Stimulated activated naive CD4-positive, alpha-beta T cell (primary cell): ENCODE measurements at regions not wholly inside any gene's neighbourhood (a gene's known extent, or its start where the extent isn't known, plus 50 kb on each side); places are given as distances from the start of the nearest gene placed in this dataset.
"Not testable (repeated sequence)": the region's sequence is repeated elsewhere in the genome, so short reads cannot be mapped to it uniquely, and the experiment has no call there.

Experiments
- DNase-seq, 6 experiments: peaks; one replicate each; lab custom pipeline; 2025; lab: John Stamatoyannopoulos, UW

DNA sequence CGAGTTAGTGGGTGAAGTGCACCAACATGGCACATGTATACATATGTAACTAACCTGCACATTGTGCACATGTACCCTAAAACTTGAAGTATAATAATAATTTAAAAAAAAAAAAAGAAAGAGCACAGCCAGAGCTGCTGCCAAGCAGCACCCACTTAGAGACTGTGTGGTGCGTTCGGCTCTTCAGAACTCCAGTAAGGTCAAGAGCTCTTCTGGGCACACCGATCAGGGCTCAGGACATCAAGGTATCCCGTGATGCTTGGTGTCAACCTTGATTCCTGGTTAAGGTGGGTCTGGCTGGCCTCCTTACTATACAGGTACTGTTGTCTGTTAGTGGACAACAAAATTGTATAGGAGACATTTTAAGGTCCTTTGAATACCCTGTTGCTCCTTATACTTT lies 385.7 kb upstream of the AKR1E2 start:
- DNase-seq = no peak

DNA sequence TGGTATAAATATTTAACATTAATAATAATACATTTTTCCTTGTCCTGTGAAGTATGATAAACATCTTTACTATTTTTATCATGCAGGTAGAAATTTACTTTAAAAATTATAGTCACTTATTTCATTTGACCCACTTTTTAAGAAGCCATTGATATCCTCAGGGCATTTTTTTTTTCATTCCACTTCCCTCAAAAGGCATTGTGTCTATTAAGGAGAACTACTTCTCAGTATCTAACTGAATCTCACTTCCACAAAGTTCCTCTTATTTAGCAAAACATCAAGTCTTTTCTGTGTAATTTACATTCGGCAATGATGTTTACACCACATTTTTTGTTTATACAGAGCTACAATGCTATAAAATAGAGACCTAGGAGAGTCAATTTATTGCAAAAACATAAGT lies 388.2 kb upstream of the AKR1E2 start:
- no peak for DNase-seq

DNA sequence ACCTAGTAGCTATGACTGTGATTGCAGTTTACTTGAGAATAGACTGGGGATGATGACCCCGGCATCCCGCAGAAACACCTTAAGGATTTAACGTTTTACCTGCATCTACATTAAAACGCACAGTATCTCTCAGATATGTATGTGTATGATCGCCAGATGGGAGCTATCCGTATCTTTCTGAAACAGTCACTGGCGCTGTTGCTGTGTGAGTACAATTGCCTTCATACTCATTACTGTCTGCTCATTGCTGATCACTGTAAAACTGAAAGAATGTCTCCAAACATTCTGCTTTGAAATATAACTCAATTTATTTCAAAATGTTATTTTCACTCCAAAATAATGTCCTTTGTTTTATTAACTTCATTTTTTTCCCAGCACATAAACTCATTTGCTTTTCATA lies 388.9 kb upstream of the AKR1E2 start:
- DNase-seq = no peak

DNA sequence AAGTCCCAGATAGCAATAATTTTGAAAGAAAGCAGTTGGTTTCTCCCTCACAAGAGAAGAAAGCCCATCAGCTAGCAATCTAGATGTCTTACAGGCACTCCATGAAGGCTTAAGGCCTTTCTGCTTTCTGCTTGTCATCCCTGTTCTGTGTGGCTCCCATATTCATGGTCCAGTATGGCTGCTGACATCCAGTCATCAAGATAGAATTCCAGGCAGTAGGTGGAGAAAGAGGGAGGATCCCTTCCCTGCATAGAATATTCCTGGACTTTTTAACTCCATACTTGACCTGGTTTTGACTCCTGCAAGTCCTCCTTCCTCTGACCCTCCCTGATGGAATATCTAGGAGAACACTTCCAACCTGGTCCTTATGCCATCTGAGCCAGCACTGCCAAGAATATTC lies 389.9 kb upstream of the AKR1E2 start:
- DNase-seq = no peak

DNA sequence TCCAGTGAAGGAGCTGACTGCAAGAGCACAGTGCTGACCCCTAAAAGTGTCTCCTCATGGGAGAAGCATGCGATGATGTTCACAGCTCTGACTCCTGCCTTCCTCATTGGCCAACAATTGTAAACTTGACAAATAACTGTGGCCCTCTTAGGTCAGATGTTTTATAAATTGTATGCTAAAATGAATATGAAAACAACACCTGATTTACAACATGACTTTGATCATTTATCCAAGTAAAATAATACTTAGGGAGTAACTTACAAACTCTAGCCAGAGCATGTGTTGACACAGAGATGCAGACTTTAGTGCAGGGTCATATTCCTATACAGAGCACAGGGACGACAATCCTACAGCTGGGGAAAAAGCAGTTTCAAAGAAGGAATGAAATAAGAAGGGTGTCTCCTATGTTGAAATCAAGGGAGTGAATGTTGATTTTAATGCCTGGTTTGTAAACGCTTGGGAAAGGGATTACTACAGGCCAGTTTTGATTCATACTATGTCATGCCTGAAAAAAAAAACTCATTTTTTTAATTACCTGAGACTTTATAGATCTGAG lies 391.4 kb upstream of the AKR1E2 start:
- no peak for DNase-seq

DNA sequence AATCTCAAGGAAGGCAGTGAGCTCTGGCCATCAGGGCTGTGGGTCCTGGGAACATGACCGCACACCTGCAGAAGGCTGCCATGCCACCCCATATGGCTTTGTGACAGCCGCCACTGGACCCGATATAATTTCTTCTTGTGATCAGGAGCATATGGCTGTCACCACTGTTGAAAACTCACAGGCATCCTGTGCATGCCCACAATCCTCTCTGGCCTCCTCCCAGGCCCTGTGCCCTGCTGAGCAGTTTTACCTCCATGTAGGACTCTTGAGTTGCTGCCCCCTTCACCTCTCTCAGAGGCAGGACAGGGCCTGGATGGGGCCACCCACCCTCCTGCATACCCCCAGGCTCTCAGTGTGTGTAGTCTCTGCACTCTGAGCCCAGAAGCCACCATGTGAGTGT lies 391.9 kb upstream of the AKR1E2 start:
- DNase-seq = no peak

DNA sequence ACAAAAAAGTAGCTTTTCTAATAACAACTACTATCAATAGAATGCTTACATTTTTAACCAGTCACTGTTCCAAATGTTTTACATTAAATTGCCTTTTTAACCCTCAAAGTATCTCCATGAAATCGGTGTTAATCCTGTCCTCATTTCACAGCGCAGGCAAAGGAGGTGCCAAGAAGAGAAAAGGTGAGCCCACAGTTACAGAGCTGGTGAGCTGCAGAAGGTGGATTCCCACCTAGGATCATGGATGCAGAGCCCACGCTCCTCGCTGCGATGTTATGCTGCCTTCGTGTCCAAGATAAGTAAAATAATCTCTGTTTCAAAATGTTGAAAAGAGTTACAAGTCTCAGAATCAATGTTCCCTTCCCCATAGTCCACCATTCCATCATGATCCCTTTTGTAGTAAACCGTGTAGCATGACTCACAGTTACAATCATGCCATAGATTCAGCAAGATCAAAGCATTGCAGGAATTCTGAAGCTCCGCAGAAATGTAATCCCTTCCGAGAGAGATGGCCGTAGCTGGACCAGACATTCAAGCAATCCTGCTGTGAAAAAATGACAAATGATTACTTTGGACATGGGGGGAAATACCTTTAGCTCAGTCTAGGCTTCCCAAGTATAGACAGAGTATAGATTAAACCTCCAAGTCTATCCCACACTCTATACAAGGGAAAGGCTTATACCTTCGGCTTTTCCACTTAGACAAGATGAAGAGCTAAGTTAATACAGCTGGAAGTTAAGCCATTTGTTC lies 394.7 kb upstream of the AKR1E2 start:
- no peak for DNase-seq

DNA sequence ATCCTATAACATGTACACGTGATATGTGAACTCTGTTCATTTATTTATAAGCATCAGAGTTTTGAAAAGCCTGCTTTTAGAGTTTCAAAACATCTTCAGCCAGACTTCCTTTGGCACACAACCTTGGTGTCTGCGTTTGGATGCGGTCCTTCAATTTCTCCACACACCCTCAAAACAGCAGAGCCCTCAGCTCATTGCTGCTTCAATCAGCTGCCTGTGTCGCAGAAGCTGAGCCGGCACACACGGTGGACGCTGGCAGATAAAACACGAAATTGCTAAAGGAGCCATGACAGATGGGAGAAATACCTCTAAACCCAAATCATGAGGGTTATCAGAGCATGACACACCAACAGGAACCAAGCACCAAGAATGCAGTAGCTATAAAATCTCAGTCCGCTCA lies 396.4 kb upstream of the AKR1E2 start:
- DNase-seq = no peak

DNA sequence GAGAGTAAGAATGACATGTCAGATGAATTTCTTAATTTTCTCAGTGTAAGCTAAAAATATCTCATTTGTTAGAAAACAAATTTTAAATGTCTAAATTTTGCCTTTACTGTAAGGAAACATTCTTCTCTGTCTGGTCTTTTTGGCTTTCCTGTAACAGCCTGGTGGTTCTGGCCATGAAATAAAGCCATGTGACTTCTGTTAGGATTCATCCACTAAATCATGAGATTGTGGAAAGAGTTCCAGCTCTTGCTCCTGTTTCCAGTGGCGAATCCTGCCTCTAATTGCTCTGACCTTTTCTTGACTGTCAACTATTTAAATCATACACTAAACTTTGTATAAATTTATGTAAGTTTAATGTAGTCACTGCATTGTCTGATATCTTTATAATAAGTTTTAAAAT lies 398.5 kb upstream of the AKR1E2 start:
- DNase-seq = no peak

DNA sequence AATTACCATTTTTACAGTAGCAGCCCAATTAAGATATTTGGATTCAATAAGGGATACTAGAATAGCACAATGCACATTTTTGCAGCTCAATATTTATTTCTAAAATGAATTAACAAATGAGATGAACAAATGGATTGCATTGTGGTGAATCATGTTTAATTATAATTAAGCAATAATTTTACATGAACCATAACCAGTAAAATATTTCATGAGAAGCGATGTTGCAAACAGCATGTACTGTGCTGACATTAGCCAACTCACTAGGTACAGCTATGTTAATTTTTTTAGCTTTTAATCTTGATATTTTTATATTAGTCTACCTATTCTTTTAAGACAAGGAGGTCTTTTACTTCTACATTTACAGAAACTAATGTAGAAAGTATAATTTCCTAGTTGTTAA lies 399.1 kb upstream of the AKR1E2 start:
- DNase-seq = no peak

DNA sequence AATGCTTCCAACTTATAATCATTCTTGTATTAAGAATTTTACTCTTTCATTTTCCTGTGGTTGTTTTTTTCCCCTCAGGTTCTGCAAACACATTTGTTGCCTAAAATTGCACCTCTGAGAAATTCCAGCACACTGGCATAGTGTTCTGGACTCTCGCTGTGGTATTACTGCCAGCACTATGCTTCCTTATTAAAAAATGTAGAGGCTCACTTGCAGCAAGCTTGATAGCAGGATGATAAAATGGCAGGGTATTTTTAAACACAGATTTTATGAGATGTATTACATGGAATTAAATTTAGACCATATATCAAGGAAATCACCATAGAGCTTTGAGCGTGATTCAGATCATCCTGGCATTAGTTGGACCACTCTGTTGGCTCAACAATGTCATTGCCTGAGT lies 416.7 kb upstream of the AKR1E2 start:
- DNase-seq = no peak

DNA sequence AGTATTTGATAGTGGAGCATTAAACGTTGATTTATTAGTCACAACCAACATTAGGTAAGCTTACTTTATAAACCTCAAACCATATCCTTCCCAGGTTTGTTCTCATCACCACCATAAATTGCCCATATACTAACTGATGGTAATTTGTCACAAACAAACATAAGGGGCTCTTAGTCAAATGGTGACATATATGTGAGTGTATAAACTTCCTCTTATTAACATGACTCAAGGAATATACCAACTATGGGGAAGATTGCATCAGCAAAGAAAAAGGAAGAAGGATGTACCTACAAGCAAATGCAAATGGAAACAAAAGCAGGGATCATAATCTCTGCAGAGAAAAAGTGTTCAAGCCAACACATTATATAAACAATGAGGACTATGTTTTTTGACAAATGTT lies 418.2 kb upstream of the AKR1E2 start:
- DNase-seq = no peak

DNA sequence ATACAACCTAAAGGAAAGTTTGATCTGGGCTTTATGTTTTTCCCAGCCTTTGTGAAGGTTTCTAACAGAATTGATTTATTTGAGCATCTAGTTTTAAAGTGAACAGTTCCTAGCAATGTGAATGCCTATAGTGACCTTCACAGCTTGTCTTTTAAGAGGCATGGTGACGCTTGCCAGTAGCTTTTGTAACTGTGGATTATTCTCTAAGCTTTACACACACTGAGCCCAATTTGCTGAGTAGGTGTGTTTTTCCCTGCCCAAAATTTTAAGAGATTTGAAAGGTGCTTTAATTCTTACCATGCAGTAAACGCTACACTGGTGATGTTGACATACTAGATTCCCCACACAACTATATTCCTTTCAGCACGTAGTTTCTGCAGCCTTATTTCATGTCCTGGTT lies 420.2 kb upstream of the AKR1E2 start:
- no peak for DNase-seq

DNA sequence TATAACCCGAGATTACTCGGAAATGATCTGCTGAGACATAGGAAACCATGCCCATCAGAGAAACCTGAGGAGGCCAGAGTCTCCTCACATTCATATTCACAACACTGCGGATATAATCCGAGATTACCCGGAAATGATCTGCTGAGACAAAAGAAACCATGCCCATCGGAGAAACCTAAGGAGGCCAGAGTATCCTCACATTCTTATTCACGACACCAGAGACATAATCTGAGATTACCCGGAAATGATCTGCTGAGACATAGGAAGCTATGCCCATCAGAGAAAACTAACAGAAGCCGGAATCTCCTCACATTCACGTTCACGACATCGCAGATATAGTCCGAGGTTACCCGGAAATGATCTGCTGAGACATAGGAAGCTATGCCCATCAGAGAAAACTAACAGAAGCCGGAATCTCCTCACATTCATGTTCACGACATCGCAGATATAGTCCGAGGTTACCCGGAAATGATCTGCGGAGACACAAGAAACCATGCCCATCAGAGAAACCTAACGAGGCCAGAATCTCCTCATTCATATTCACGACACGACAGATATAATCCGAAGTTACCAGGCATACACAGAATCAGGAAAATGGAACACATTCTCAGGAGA lies 422.3 kb upstream of the AKR1E2 start:
- DNase-seq = no peak

DNA sequence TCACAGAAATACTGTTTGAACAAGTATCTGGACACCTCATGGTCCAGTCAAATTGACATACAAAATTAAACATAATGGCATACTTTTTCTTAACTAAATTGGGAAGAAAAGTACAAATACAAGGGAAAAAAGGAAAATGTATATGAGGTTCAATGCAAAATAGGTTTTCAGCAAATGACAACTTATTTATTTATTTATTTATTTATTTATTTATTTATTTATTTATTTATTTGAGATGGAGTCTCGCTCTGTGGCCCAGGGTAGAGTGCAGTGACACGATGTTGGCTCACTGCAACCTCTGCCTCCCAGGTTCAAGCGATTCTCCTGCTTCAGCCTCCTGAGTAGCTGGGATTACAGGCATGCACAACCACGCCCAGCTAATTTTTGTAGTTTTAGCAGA lies 424.9 kb upstream of the AKR1E2 start:
- not testable (repeated sequence) for DNase-seq

DNA sequence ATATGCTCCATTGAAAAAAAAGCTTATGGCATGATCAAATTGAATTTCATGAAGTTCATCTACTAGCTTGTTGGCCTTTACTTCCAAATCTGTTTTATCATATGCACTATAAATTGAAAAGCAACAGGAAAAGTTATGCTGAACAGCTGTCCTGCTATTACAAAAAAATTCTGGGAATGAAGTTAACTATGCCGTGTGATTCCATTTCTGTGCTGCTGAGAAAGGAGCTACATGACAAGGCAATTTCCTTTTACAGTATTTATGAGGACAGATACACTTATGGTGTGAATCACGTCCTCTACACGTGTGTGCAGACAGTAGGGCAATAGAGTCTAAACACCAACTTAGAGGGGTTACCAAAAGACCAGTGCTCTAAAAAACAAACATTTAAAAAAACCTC lies 426.5 kb upstream of the AKR1E2 start:
- DNase-seq = no peak

DNA sequence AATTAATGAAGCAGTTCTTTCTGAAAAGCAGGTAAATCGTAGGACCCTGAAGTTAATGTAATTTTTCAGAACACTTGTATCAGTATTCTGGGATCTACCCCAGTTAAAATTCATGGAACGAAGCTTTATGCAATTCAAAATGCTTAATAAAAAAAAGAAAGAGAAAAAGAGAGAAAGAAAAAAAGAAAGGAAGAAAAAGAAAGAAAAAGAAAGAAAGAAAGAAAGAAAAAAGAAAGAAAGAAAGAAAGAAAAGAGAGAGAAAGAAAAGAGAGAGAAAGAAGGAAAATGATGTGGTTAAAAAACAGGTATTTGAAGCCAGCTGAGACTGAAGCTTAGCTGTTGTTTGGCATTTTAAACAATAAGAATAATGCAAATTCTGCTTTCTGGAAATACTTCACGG lies 427.4 kb upstream of the AKR1E2 start:
- no peak for DNase-seq

DNA sequence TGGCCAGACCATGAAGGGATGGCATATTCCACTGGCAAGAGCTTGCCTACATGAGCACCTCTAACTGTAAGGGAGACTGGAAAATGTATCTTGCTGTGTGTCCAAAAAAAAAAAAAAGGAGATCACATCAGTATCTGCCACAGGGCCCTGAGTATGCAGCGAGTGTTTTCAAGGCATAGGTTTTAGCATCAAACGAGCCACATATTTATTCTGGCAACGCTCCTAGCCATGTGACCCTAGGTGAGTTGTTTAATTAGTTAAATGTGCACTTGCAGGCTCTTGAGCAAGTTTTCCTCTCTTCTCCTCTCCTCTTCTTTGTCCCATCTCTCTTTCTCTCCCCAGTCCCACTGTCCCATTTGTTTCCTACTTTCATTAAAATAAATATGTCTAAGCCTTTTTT lies 428.7 kb upstream of the AKR1E2 start:
- no peak for DNase-seq

DNA sequence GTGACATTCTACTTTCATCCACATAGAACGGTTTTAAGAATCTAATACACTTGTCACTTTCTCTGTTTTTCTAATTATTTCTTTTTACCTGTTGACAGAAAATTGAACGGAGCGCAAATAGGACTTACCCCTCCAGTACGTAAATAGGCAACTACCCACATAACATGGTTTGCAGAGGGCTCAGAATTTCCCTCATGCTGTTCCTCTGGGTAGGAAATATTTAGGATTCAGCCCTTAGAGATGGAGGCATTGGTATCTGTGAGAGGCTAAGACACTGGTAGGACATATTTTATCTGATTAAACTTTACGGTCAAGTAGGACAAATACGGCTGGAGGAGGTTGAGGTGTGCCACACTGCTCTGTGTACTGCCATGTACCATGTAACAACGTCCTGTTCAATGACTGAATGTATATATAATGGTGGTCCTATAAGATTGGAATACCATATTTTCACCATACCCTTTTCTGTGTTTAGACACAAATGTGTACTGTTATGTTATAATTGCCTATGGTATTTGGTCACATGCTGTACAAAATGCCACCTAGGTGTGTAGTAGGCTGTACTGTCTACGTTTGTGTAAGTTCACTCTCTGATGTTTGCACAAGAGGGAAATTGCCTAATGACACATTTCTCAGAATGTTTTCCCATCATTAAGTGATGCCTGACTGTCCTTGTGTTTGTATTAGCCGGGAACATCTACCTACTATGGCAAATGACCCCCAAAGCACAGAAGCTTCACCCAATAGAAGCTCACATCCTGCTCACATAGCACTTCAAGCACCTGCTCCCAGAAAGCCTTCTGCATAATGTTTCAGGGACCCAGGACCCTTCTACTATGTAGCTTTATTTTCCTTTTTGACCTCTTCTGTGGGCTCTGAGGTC lies 429.4 kb upstream of the AKR1E2 start:
- no peak for DNase-seq

DNA sequence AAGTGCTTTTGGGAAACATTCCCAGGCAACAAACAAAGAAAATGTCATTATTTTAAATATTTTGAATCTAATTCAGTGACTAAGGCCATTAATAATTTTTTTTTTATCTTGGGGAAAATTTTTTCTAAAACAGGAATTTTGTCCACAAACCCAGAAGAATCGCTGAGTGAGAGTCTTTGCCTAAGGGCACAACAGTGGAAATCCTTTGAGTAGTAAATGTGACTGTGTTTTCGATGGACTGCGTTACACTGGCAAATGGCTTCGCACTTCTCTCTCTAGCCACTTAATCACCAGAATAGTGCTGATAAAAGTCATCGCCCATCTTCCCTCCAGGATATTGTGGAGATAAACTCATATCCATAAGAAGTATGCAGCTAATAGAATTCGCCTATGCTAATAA lies 430.3 kb upstream of the AKR1E2 start:
- no peak for DNase-seq

DNA sequence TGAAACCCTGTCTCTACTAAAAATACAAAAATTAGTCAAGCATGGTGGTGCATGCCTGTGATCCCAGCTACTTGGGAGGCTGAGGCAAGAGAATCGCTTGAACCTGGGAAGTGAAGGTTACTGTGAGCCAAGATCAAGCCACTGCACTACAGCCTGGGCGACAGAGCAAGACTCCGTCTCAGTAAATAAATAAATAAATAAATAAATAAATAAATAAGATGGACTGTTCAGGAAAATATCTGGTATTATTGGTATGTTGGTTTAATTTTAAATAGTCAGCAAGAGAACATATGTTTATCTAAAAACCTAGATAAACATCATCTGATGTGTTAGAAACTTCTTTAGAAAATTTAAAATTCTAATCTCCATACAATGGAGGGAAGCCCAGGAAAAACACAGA lies 431.6 kb upstream of the AKR1E2 start:
- DNase-seq = not testable (repeated sequence)

DNA sequence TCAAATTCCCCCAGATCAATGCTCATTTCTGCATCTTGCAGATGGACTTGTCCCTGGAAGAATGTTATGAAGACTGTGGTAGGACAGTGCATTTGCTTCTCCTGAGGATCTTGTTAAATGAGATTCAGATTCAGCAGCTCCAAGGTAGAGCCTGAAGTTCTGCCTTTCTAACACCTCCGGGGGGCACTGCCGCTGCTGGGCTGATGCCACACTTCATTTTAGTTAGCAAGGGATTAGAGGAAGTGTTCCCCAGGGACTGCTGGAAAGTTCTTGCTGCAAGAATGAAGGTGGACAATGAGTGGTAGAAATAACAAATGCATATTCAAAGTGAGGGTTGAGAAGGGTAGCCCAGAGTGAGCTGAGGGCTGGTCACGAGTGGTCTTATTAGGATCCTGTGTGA lies 434.3 kb upstream of the AKR1E2 start:
- no peak for DNase-seq

DNA sequence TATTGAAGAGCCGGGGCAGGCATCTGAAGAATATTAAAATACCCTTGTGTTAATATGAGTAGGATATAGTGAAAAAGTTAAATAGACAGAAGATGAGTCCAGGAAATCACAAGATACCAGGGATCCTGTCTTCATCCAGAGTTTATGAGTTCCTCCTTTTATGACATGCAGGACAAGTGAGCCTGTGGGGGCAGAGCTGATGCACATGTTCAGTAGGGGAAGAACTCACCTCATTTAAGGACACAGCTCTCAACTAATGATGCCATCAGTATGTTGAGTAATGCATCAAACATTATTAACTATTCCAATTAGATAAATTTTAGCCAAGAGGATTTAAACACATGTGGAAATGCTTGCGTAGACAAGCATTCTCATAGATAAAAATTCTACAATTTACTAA lies 435.8 kb upstream of the AKR1E2 start:
- DNase-seq = no peak
